ENCODE measurements at regions not wholly inside any gene's neighbourhood (a gene's known extent, or its start where the extent isn't known, plus 50 kb on each side); places are given as distances from the start of the nearest gene placed in this dataset.

DNA sequence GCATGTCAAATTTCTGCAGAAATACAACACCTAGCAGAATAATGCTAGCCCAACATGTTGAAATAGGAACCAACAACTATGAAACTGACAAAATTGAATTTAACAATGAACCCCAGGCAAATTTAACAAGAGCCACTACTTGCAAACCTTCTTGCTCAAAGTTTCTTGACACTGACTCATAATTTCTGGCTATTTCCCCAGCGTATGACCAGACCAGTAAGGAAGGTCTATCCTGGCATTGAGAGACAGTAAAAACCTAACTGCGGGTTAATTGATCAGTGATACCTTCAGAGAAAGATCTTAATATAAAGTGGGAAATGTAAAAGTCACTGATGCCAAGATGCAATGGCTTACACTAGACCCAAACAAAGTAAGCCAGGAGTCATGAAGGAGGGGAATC is 510.1 kb downstream of the ARL4A start:
- TF ChIP-seq, protein P1, sequence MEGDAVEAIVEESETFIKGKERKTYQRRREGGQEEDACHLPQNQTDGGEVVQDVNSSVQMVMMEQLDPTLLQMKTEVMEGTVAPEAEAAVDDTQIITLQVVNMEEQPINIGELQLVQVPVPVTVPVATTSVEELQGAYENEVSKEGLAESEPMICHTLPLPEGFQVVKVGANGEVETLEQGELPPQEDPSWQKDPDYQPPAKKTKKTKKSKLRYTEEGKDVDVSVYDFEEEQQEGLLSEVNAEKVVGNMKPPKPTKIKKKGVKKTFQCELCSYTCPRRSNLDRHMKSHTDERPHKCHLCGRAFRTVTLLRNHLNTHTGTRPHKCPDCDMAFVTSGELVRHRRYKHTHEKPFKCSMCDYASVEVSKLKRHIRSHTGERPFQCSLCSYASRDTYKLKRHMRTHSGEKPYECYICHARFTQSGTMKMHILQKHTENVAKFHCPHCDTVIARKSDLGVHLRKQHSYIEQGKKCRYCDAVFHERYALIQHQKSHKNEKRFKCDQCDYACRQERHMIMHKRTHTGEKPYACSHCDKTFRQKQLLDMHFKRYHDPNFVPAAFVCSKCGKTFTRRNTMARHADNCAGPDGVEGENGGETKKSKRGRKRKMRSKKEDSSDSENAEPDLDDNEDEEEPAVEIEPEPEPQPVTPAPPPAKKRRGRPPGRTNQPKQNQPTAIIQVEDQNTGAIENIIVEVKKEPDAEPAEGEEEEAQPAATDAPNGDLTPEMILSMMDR (IDR thresholded peaks at IDR 0.05; ENCODE audit: extremely low read depth in 1 of 2, insufficient read depth in 1 of 2, low read depth in 1 of 2, low read length in 2 of 2) = no peak
- TF ChIP-seq POLR2A (IDR thresholded peaks at IDR 0.05; ENCODE audit: low read depth, low read length) = no peak

Data from endothelial cell of umbilical vein (primary cell).